Activated T-cell treated with anti-CD3 and anti-CD28 coated beads, Interleukin-2, amount 50 U/mL, for 72 hours (primary cell): ENCODE measurements at regions not wholly inside any gene's neighbourhood (a gene's known extent, or its start where the extent isn't known, plus 50 kb on each side); places are given as distances from the start of the nearest gene placed in this dataset.

Source experiments
- ATAC-seq, 2 donors: fragments of 150-1000 bp; cut with Tn5 transposase; replicated peaks in 1 of 2; 2 replicates each; pipeline ENCODE4 v1.10.0; 2021; ENCODE audit warnings: moderate library complexity in 2 of 2, mild to moderate bottlenecking in 1 of 2
- DNase-seq, 2 donors: peaks; one replicate each; pipeline ENCODE4 v3.0.0; 2021 to 2022; ENCODE audit warnings: mixed read lengths in 1 of 2
- H3K27ac Mint-ChIP-seq: one replicate; pipeline ENCODE4 v1.8.0; 2022; ENCODE audit warnings: mild to moderate bottlenecking, moderate library complexity, mixed read lengths
- H3K27me3 Mint-ChIP-seq: one replicate; pipeline ENCODE4 v1.8.0; 2022; ENCODE audit warnings: low read depth, mixed read lengths
- H3K36me3 Mint-ChIP-seq, 2 donors: one replicate each; pipeline ENCODE4 v1.8.0; 2022; ENCODE audit warnings: mixed read lengths in 2 of 2, mild to moderate bottlenecking in 1 of 2; ENCODE audit not compliant: insufficient read depth in 2 of 2
- H3K4me1 Mint-ChIP-seq: one replicate; pipeline ENCODE4 v1.8.0; 2022; ENCODE audit warnings: low read depth, mixed read lengths
- H3K4me3 Mint-ChIP-seq, 2 donors: one replicate each; pipeline ENCODE4 v1.8.0; 2022; ENCODE audit warnings: mild to moderate bottlenecking in 2 of 2, mixed read lengths in 2 of 2, moderate library complexity in 2 of 2
- H3K9me3 Mint-ChIP-seq, 2 donors: one replicate each; pipeline ENCODE4 v1.8.0; 2022; ENCODE audit warnings: mixed read lengths in 2 of 2

- H3K36me3 Mint-ChIP-seq, result no peaks in the 10 kb centered on the region
- no peak overlapping the region for H3K27ac Mint-ChIP-seq
- DNase-seq, result no peak
- H3K27me3 Mint-ChIP-seq, result no peaks in the 10 kb centered on the region
- peaks cover 0 to 5% of the 10 kb centered on the region in 2 donors for H3K9me3 Mint-ChIP-seq
- H3K4me1 Mint-ChIP-seq, result no peaks in the 10 kb centered on the region
- ATAC-seq, result no peak
- H3K4me3 Mint-ChIP-seq, result no peak overlapping the region
Observed at GRCh38 chr6:164210323-164210722, 795.8 kb downstream of the QKI start.

GRCh38 chr6:164208371-164208770 lies 793.9 kb downstream of the QKI start:
- no peaks in the 10 kb centered on the region for H3K4me1 Mint-ChIP-seq
- ATAC-seq, result no peak
- DNase-seq, result no peak
- no peak overlapping the region for H3K27ac Mint-ChIP-seq
- peaks cover 0 to 5% of the 10 kb centered on the region in 2 donors for H3K9me3 Mint-ChIP-seq
- no peaks in the 10 kb centered on the region for H3K27me3 Mint-ChIP-seq
- H3K4me3 Mint-ChIP-seq, result no peak overlapping the region
- H3K36me3 Mint-ChIP-seq, result no peaks in the 10 kb centered on the region

GRCh38 chr6:164206807-164207423 lies 792.4 kb downstream of the QKI start:
- Mint-ChIP-seq H3K4me3 (no peak overlapping the region), H3K27me3 (no peaks in the 10 kb centered on the region), H3K4me1 (no peaks in the 10 kb centered on the region), H3K9me3 (peaks cover 0 to 5% of the 10 kb centered on the region in 2 donors), H3K36me3 (no peaks in the 10 kb centered on the region), H3K27ac (no peak overlapping the region)
- no peak for DNase-seq
- no peak for ATAC-seq

- no peaks in the 10 kb centered on the region for H3K4me1 Mint-ChIP-seq
- no peaks in the 10 kb centered on the region for H3K27me3 Mint-ChIP-seq
- DNase-seq (no peak), ATAC-seq (no peak)
- H3K36me3 Mint-ChIP-seq, result no peaks in the 10 kb centered on the region
- H3K9me3 Mint-ChIP-seq, result no peaks in the 10 kb centered on the region
- no peak overlapping the region for H3K4me3 Mint-ChIP-seq
- H3K27ac Mint-ChIP-seq, result no peak overlapping the region
Observed at GRCh38 chr6:164200071-164200470, 785.6 kb downstream of the QKI start.

GRCh38 chr6:164195942-164196281 lies 781.4 kb downstream of the QKI start:
- H3K4me3 Mint-ChIP-seq, result no peak overlapping the region
- no peaks in the 10 kb centered on the region for H3K36me3 Mint-ChIP-seq
- ATAC-seq, result no peak

GRCh38 chr6:164195278-164195941 lies 780.9 kb downstream of the QKI start:
- no peaks in the 10 kb centered on the region for H3K9me3 Mint-ChIP-seq

More at GRCh38 chr6:164195942-164196281, 781.4 kb downstream of the QKI start:
- H3K27me3 Mint-ChIP-seq, result no peaks in the 10 kb centered on the region
- no peaks in the 10 kb centered on the region for H3K4me1 Mint-ChIP-seq
- no peak overlapping the region for H3K27ac Mint-ChIP-seq
- H3K9me3 Mint-ChIP-seq, result no peaks in the 10 kb centered on the region
- DNase-seq, result no peak

GRCh38 chr6:164188861-164189260 lies 774.3 kb downstream of the QKI start:
- no peaks in the 10 kb centered on the region for H3K27me3 Mint-ChIP-seq
- H3K36me3 Mint-ChIP-seq, result no peaks in the 10 kb centered on the region
- H3K4me1 Mint-ChIP-seq, result no peaks in the 10 kb centered on the region
- ATAC-seq (no peak), DNase-seq (no peak)
- no peak overlapping the region for H3K4me3 Mint-ChIP-seq
- H3K9me3 Mint-ChIP-seq, result no peaks in the 10 kb centered on the region
- no peak overlapping the region for H3K27ac Mint-ChIP-seq

More at GRCh38 chr6:164195278-164195941, 780.9 kb downstream of the QKI start:
- Mint-ChIP-seq H3K4me3 (no peak overlapping the region), H3K4me1 (no peaks in the 10 kb centered on the region), H3K27ac (no peak overlapping the region), H3K27me3 (no peaks in the 10 kb centered on the region), H3K36me3 (no peaks in the 10 kb centered on the region)
- no peak for DNase-seq
- ATAC-seq, result no peak

GRCh38 chr6:164185471-164185871 lies 771.0 kb downstream of the QKI start:
- ATAC-seq (no peak), DNase-seq (no peak)
- H3K36me3 Mint-ChIP-seq, result no peaks in the 10 kb centered on the region
- no peaks in the 10 kb centered on the region for H3K27me3 Mint-ChIP-seq
- H3K27ac Mint-ChIP-seq, result no peak overlapping the region
- H3K9me3 Mint-ChIP-seq, result peaks cover 0 to 3% of the 10 kb centered on the region in 2 donors
- H3K4me1 Mint-ChIP-seq, result no peaks in the 10 kb centered on the region
- no peak overlapping the region for H3K4me3 Mint-ChIP-seq

GRCh38 chr6:164184410-164184809 lies 769.9 kb downstream of the QKI start:
- Mint-ChIP-seq H3K9me3 (peaks cover 0 to 3% of the 10 kb centered on the region in 2 donors), H3K36me3 (no peaks in the 10 kb centered on the region), H3K27ac (no peak overlapping the region), H3K4me3 (no peak overlapping the region), H3K27me3 (no peaks in the 10 kb centered on the region), H3K4me1 (no peaks in the 10 kb centered on the region)
- ATAC-seq, result no peak
- DNase-seq, result no peak

- no peak for ATAC-seq
- no peaks in the 10 kb centered on the region for H3K4me1 Mint-ChIP-seq
- H3K27ac Mint-ChIP-seq, result no peak overlapping the region
- no peaks in the 10 kb centered on the region for H3K36me3 Mint-ChIP-seq
- no peaks in the 10 kb centered on the region for H3K27me3 Mint-ChIP-seq
- H3K9me3 Mint-ChIP-seq, result peaks cover 0 to 3% of the 10 kb centered on the region in 2 donors
- no peak for DNase-seq
- no peak overlapping the region for H3K4me3 Mint-ChIP-seq
Observed at GRCh38 chr6:164183556-164184123, 769.1 kb downstream of the QKI start.

GRCh38 chr6:164178679-164179332 lies 764.3 kb downstream of the QKI start:
- Mint-ChIP-seq H3K4me1 (no peaks in the 10 kb centered on the region), H3K27me3 (no peaks in the 10 kb centered on the region), H3K36me3 (no peaks in the 10 kb centered on the region), H3K4me3 (no peak overlapping the region), H3K27ac (no peak overlapping the region), H3K9me3 (peaks cover 2 to 3% of the 10 kb centered on the region in 2 donors)
- ATAC-seq (no peak), DNase-seq (no peak)

GRCh38 chr6:164169355-164169754 lies 754.8 kb downstream of the QKI start:
- no peak for DNase-seq
- Mint-ChIP-seq H3K4me3 (no peak overlapping the region), H3K36me3 (no peaks in the 10 kb centered on the region), H3K9me3 (peaks cover 3 to 6% of the 10 kb centered on the region in 2 donors), H3K27ac (no peak overlapping the region), H3K27me3 (no peaks in the 10 kb centered on the region), H3K4me1 (no peaks in the 10 kb centered on the region)
- no peak for ATAC-seq

- H3K4me3 Mint-ChIP-seq, result no peak overlapping the region
- ATAC-seq (no peak), DNase-seq (no peak)
- H3K27ac Mint-ChIP-seq, result no peak overlapping the region
- no peaks in the 10 kb centered on the region for H3K36me3 Mint-ChIP-seq
- no peaks in the 10 kb centered on the region for H3K27me3 Mint-ChIP-seq
- peaks cover 3 to 4% of the 10 kb centered on the region in 2 donors for H3K9me3 Mint-ChIP-seq
- no peaks in the 10 kb centered on the region for H3K4me1 Mint-ChIP-seq
Observed at GRCh38 chr6:164168595-164168994, 754.1 kb downstream of the QKI start.
